WTC11 (cell line): ENCODE measurements at regions not wholly inside any gene's neighbourhood (a gene's known extent, or its start where the extent isn't known, plus 50 kb on each side); places are given as distances from the start of the nearest gene placed in this dataset.

ENCODE experiments used
- ATAC-seq: fragments of 200-7000 bp; cut with Tn5 transposase; 2 replicates; pipeline ENCODE4 v1.10.0; 2021; ENCODE audit warnings: mild to moderate bottlenecking, moderate library complexity
- CTCF ChIA-PET: fragments of 300-600 bp; sonication (Branson Sonifier 250); formaldehyde crosslinking; loops from one replicate; lab custom pipeline; 2021; ENCODE audit warnings: antibody characterized with exemption; lab: Charles Lee
- POLR2A ChIA-PET: fragments of 350-600 bp; sonication (Branson Sonifier 250); formaldehyde crosslinking; loops from one replicate; lab custom pipeline; 2021; ENCODE audit warnings: antibody characterized with exemption; lab: Charles Lee
- DNase-seq: peaks from one replicate; pipeline ENCODE4 v3.0.0; 2021; ENCODE audit warnings: low spot score
- H3K27ac Mint-ChIP-seq: 2 replicates; pipeline ENCODE4 v1.8.0; 2021; ENCODE audit warnings: mixed read lengths
- H3K27me3 Mint-ChIP-seq: 2 replicates; pipeline ENCODE4 v1.8.0; 2021; ENCODE audit warnings: low read depth, mild to moderate bottlenecking, moderate library complexity, mixed read lengths
- H3K36me3 Mint-ChIP-seq: 2 replicates; pipeline ENCODE4 v1.8.0; 2021; ENCODE audit warnings: mixed read lengths
- H3K4me1 Mint-ChIP-seq: 2 replicates; pipeline ENCODE4 v1.8.0; 2022; ENCODE audit warnings: mixed read lengths
- H3K4me3 Mint-ChIP-seq: 2 replicates; pipeline ENCODE4 v1.8.0; 2021; ENCODE audit warnings: mild to moderate bottlenecking, moderate library complexity, mixed read lengths
- H3K9me3 Mint-ChIP-seq: 2 replicates; pipeline ENCODE4 v1.8.0; 2021; ENCODE audit warnings: mixed read lengths
- CTCF ChIP-seq: fragments of 200-600 bp; IDR thresholded peaks from 2 replicates; pipeline ENCODE4 v1.8.0; 2022; ENCODE audit warnings: antibody characterized with exemption
- ERG ChIP-seq: fragments of 250-450 bp; sonication (Bioruptor Pico); IDR thresholded peaks from 2 replicates; pipeline ENCODE4 v1.8.0; 2021; ENCODE audit warnings: mild to moderate bottlenecking
- ESRRA ChIP-seq: sonication (generic); formaldehyde crosslinking; IDR thresholded peaks from 2 replicates; pipeline ENCODE4 v1.8.1; 2022; ENCODE audit warnings: mild to moderate bottlenecking, missing genetic modification reagents, borderline replicate concordance
- FOXP1 ChIP-seq: sonication (generic); formaldehyde crosslinking; IDR thresholded peaks from 2 replicates; pipeline ENCODE4 v1.8.0; 2022; ENCODE audit warnings: missing genetic modification reagents, mild to moderate bottlenecking, moderate library complexity, borderline replicate concordance
- FOXP4 ChIP-seq: sonication (generic); formaldehyde crosslinking; IDR thresholded peaks from 2 replicates; pipeline ENCODE4 v1.8.0; 2022; ENCODE audit warnings: mild to moderate bottlenecking, missing genetic modification reagents
- GTF2I ChIP-seq: fragments of 250-450 bp; sonication (Bioruptor Pico); conservative IDR thresholded peaks from 2 replicates; pipeline ENCODE4 v1.4.0; 2021; ENCODE audit warnings: mild to moderate bottlenecking
- MAX ChIP-seq: sonication (generic); formaldehyde crosslinking; IDR thresholded peaks from 2 replicates; pipeline ENCODE4 v1.8.0; 2022; ENCODE audit warnings: mild to moderate bottlenecking, missing genetic modification reagents
- MXD4 ChIP-seq: fragments of 250-450 bp; sonication (Bioruptor Pico); IDR thresholded peaks from 2 replicates; pipeline ENCODE4 v1.8.0; 2021; ENCODE audit warnings: mild to moderate bottlenecking, moderate library complexity, borderline replicate concordance
- NR1H2 ChIP-seq: sonication (generic); formaldehyde crosslinking; IDR thresholded peaks from 2 replicates; pipeline ENCODE4 v1.9.0; 2021; ENCODE audit warnings: mild to moderate bottlenecking, moderate library complexity, missing genetic modification reagents
- OVOL2 ChIP-seq: fragments of 250-450 bp; sonication (Bioruptor Pico); IDR thresholded peaks from 2 replicates; pipeline ENCODE4 v1.9.0; 2021; ENCODE audit warnings: mild to moderate bottlenecking, borderline replicate concordance
- PREB ChIP-seq: sonication (generic); formaldehyde crosslinking; IDR thresholded peaks from 2 replicates; pipeline ENCODE4 v1.8.1; 2022; ENCODE audit warnings: mild to moderate bottlenecking, missing genetic modification reagents, moderate library complexity, borderline replicate concordance
- RORB ChIP-seq: fragments of 250-450 bp; sonication (Bioruptor Pico); IDR thresholded peaks from 2 replicates; pipeline ENCODE4 v1.9.0; 2021; ENCODE audit warnings: mild to moderate bottlenecking
- STAT6 ChIP-seq: sonication (generic); formaldehyde crosslinking; conservative IDR thresholded peaks from 2 replicates; pipeline ENCODE4 v1.8.1; 2023; ENCODE audit warnings: mild to moderate bottlenecking, low read depth, missing genetic modification reagents, moderate library complexity
- TEAD1 ChIP-seq: sonication (generic); formaldehyde crosslinking; IDR thresholded peaks from 2 replicates; pipeline ENCODE4 v1.8.0; 2022; ENCODE audit warnings: mild to moderate bottlenecking, missing genetic modification reagents
- ZNF121 ChIP-seq: sonication (generic); formaldehyde crosslinking; IDR thresholded peaks from 2 replicates; pipeline ENCODE4 v1.8.0; 2023; ENCODE audit warnings: missing genetic modification reagents
- ZNF396 ChIP-seq: fragments of 250-450 bp; sonication (Bioruptor Pico); IDR thresholded peaks from 2 replicates; pipeline ENCODE4 v1.8.0; 2021; ENCODE audit warnings: mild to moderate bottlenecking, moderate library complexity, borderline replicate concordance
- ZNF423 ChIP-seq: fragments of 250-450 bp; sonication (Bioruptor Pico); IDR thresholded peaks from 2 replicates; pipeline ENCODE4 v2.1.2; 2022; ENCODE audit warnings: mild to moderate bottlenecking, moderate library complexity
- TF ChIP-seq, protein P1 (sequence below): sonication (generic); formaldehyde crosslinking; IDR thresholded peaks from 2 replicates; pipeline ENCODE4 v1.8.1; 2023; ENCODE audit warnings: mild to moderate bottlenecking, missing genetic modification reagents, borderline replicate concordance
- TF ChIP-seq, protein P2 (sequence below): sonication (generic); formaldehyde crosslinking; IDR thresholded peaks from 2 replicates; pipeline ENCODE4 v1.8.1; 2023; ENCODE audit warnings: mild to moderate bottlenecking, missing genetic modification reagents

GRCh38 chr11:15519124-15519791 lies 404.5 kb downstream of the INSC start:
- H3K4me3 Mint-ChIP-seq, result no peak overlapping the region
- no peak for DNase-seq
- ChIA-PET CTCF (no interaction called here), POLR2A (no interaction called here)
- no peaks in the 10 kb centered on the region; the same call in 1 of the 2 replicates for H3K27me3 Mint-ChIP-seq
- TF ChIP-seq NR1H2 (CRISPR knock-in tag), result no peak
- TF ChIP-seq ZNF423, result no peak
- TF ChIP-seq ERG (CRISPR knock-in tag), result no peak
- no peak for TF ChIP-seq ZNF121 (CRISPR knock-in tag)
- H3K4me1 Mint-ChIP-seq, result peaks cover 12% of the 10 kb centered on the region
- H3K36me3 Mint-ChIP-seq, result peaks cover 7% of the 10 kb centered on the region
- peak; percentile 63 for ATAC-seq
- H3K27ac Mint-ChIP-seq, result no peak overlapping the region
- H3K9me3 Mint-ChIP-seq, result peaks cover 23% of the 10 kb centered on the region

DNA sequence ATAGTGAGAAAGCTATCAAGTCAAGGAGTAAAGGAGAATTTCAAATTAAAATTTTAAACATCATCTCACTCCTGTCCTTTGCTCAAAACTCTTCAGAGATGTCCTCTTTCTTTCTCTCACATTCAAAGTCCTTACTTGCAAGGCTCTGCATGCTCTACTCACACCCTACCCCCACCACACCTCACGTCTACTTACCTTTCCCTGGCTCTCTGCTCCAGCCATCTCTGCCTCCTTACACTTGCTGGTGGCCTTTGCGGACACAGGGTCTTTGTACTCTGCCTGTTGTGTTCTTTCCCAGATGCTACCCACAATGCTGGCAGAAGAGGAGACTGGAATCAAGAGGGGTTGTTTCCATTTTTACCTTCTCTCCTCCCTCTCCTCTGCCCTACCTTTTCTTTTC lies 405.2 kb downstream of the INSC start:
- peak; percentile 88 for ATAC-seq
- peaks cover 12% of the 10 kb centered on the region for H3K4me1 Mint-ChIP-seq
- ChIA-PET POLR2A (no interaction called here), CTCF (interaction anchor here (0.7 kb wide), 1 partner anchor 9 kb away, joined by 3 read pairs; no protein-coding TSS in a partner anchor)
- TF ChIP-seq, protein P1, sequence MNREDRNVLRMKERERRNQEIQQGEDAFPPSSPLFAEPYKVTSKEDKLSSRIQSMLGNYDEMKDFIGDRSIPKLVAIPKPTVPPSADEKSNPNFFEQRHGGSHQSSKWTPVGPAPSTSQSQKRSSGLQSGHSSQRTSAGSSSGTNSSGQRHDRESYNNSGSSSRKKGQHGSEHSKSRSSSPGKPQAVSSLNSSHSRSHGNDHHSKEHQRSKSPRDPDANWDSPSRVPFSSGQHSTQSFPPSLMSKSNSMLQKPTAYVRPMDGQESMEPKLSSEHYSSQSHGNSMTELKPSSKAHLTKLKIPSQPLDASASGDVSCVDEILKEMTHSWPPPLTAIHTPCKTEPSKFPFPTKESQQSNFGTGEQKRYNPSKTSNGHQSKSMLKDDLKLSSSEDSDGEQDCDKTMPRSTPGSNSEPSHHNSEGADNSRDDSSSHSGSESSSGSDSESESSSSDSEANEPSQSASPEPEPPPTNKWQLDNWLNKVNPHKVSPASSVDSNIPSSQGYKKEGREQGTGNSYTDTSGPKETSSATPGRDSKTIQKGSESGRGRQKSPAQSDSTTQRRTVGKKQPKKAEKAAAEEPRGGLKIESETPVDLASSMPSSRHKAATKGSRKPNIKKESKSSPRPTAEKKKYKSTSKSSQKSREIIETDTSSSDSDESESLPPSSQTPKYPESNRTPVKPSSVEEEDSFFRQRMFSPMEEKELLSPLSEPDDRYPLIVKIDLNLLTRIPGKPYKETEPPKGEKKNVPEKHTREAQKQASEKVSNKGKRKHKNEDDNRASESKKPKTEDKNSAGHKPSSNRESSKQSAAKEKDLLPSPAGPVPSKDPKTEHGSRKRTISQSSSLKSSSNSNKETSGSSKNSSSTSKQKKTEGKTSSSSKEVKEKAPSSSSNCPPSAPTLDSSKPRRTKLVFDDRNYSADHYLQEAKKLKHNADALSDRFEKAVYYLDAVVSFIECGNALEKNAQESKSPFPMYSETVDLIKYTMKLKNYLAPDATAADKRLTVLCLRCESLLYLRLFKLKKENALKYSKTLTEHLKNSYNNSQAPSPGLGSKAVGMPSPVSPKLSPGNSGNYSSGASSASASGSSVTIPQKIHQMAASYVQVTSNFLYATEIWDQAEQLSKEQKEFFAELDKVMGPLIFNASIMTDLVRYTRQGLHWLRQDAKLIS (CRISPR knock-in tag), result no peak
- no peak for TF ChIP-seq MAX (CRISPR knock-in tag)
- no peak for TF ChIP-seq RORB (CRISPR knock-in tag)
- TF ChIP-seq MXD4, result no peak
- TF ChIP-seq, protein P2, sequence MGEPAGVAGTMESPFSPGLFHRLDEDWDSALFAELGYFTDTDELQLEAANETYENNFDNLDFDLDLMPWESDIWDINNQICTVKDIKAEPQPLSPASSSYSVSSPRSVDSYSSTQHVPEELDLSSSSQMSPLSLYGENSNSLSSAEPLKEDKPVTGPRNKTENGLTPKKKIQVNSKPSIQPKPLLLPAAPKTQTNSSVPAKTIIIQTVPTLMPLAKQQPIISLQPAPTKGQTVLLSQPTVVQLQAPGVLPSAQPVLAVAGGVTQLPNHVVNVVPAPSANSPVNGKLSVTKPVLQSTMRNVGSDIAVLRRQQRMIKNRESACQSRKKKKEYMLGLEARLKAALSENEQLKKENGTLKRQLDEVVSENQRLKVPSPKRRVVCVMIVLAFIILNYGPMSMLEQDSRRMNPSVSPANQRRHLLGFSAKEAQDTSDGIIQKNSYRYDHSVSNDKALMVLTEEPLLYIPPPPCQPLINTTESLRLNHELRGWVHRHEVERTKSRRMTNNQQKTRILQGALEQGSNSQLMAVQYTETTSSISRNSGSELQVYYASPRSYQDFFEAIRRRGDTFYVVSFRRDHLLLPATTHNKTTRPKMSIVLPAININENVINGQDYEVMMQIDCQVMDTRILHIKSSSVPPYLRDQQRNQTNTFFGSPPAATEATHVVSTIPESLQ, result no peak
- no peak for TF ChIP-seq FOXP1
- no peak for TF ChIP-seq STAT6 (CRISPR knock-in tag)
- TF ChIP-seq PREB (CRISPR knock-in tag), result no peak
- TF ChIP-seq ZNF423, result no peak
- TF ChIP-seq ZNF396, result no peak
- TF ChIP-seq ESRRA (CRISPR knock-in tag), result no peak
- TF ChIP-seq TEAD1 (CRISPR knock-in tag), result no peak
- TF ChIP-seq CTCF, result no peak
- no peak for TF ChIP-seq GTF2I (CRISPR knock-in tag)
- TF ChIP-seq OVOL2 (CRISPR knock-in tag), result no peak
- TF ChIP-seq FOXP4 (CRISPR knock-in tag), result no peak
- peaks cover 24% of the 10 kb centered on the region for H3K9me3 Mint-ChIP-seq
- H3K4me3 Mint-ChIP-seq, result no peak overlapping the region
- H3K36me3 Mint-ChIP-seq, result peaks cover 6% of the 10 kb centered on the region
- no peak overlapping the region for H3K27ac Mint-ChIP-seq
- no peaks in the 10 kb centered on the region; the same call in 1 of the 2 replicates for H3K27me3 Mint-ChIP-seq
- no peak for DNase-seq
